T-helper 2 cell (primary cell): ENCODE measurements at regions not wholly inside any gene's neighbourhood (a gene's known extent, or its start where the extent isn't known, plus 50 kb on each side); places are given as distances from the start of the nearest gene placed in this dataset.

Source experiments
- DNase-seq, 5 experiments: peaks; one replicate each; pipeline versions ENCODE4 v3.0.0 to v3.0.0-alpha.2; 2012 to 2022

GRCh38 chr11:70834277-70834940, 418.0 kb downstream of the SHANK2 start:
- DNase-seq, result no peak

GRCh38 chr11:70834984-70835560, 417.3 kb downstream of the SHANK2 start:
- DNase-seq, result no peak

- no peak for DNase-seq
These were observed 416.3 kb downstream of the SHANK2 start for GRCh38 chr11:70836071-70836470.

GRCh38 chr11:70838198-70838597, 414.2 kb downstream of the SHANK2 start:
- DNase-seq, result no peak

- no peak for DNase-seq
These were observed 412.5 kb downstream of the SHANK2 start for GRCh38 chr11:70839851-70840250.

- DNase-seq, result no peak
These were observed 411.1 kb downstream of the SHANK2 start for GRCh38 chr11:70841264-70841663.

GRCh38 chr11:70842256-70842655, 410.1 kb downstream of the SHANK2 start:
- no peak for DNase-seq

- DNase-seq, result no peak
These were observed 409.7 kb downstream of the SHANK2 start for GRCh38 chr11:70842701-70843100.

GRCh38 chr11:70843906-70844305, 408.5 kb downstream of the SHANK2 start:
- no peak for DNase-seq

GRCh38 chr11:70844387-70844786, 408.0 kb downstream of the SHANK2 start:
- no peak for DNase-seq

- no peak for DNase-seq
These were observed 406.8 kb downstream of the SHANK2 start for GRCh38 chr11:70845591-70846041.

GRCh38 chr11:70846781-70847655, 405.4 kb downstream of the SHANK2 start:
- no peak for DNase-seq

GRCh38 chr11:70848243-70848750, 404.1 kb downstream of the SHANK2 start:
- no peak for DNase-seq

- no peak for DNase-seq
These were observed 403.3 kb downstream of the SHANK2 start for GRCh38 chr11:70849031-70849430.

GRCh38 chr11:70851308-70851707, 401.1 kb downstream of the SHANK2 start:
- DNase-seq, result no peak

- DNase-seq, result no peak
These were observed 400.5 kb downstream of the SHANK2 start for GRCh38 chr11:70851907-70852306.

- DNase-seq, result no peak
These were observed 399.2 kb downstream of the SHANK2 start for GRCh38 chr11:70853068-70853769.

GRCh38 chr11:70853770-70854108, 398.6 kb downstream of the SHANK2 start:
- DNase-seq, result no peak

- no peak for DNase-seq
These were observed 398.2 kb downstream of the SHANK2 start for GRCh38 chr11:70854201-70854600.

GRCh38 chr11:70854901-70855556, 397.3 kb downstream of the SHANK2 start:
- no peak for DNase-seq

- no peak for DNase-seq
These were observed 394.5 kb downstream of the SHANK2 start for GRCh38 chr11:70857894-70858293.

GRCh38 chr11:70859180-70859579, 393.2 kb downstream of the SHANK2 start:
- DNase-seq, result no peak
